ENCODE measurements at regions not wholly inside any gene's neighbourhood (a gene's known extent, or its start where the extent isn't known, plus 50 kb on each side); places are given as distances from the start of the nearest gene placed in this dataset.
A peak's percentile ranks its signal among the peaks of the same experiment; 100 is the strongest.

- no peaks in the 10 kb centered on the region for H3K27me3 ChIP-seq
- DNase-seq = peak in 1 of 2 donors; percentile 34
- peaks cover 0 to 7% (median 0%) of the 10 kb centered on the region in 4 donors for H3K9me3 ChIP-seq
- no peaks in the 10 kb centered on the region for H3K4me1 ChIP-seq
- intact Hi-C loops (cut with DNase I; ENCODE audit: low total_unique reads) = no loop called here
- TF ChIP-seq POLR2A (IDR thresholded peaks at IDR 0.05) (no peak), POLR2AphosphoS5 (IDR thresholded peaks at IDR 0.05) (no peak), CTCF (IDR thresholded peaks at IDR 0.05) (no peak), EP300 (IDR thresholded peaks at IDR 0.05) (no peak)
- no peak overlapping the region for H3K27ac ChIP-seq
- H3K36me3 ChIP-seq = no peaks in the 10 kb centered on the region
- no peak overlapping the region for H3K4me3 ChIP-seq
Observed at GRCh38 chr10:126731610-126731990, 61.1 kb upstream of the C10orf90 start.

- H3K4me1 ChIP-seq = no peaks in the 10 kb centered on the region
- no peaks in the 10 kb centered on the region for H3K27me3 ChIP-seq
- no peak for TF ChIP-seq CTCF (IDR thresholded peaks at IDR 0.05)
- TF ChIP-seq POLR2A (IDR thresholded peaks at IDR 0.05) = no peak
- TF ChIP-seq POLR2AphosphoS5 (IDR thresholded peaks at IDR 0.05) = no peak
- no peak for TF ChIP-seq EP300 (IDR thresholded peaks at IDR 0.05)
- intact Hi-C loops (cut with DNase I; ENCODE audit: low total_unique reads) = no loop called here
- peaks cover 0 to 7% (median 0%) of the 10 kb centered on the region in 4 donors for H3K9me3 ChIP-seq
- no peaks in the 10 kb centered on the region for H3K36me3 ChIP-seq
- WGBS, 5 donors = 54 to 73% (median 61%) methylated on average over 4 to 5 of the region's 5 CpGs
- H3K27ac ChIP-seq = no peak overlapping the region
- no peak overlapping the region for H3K4me3 ChIP-seq
- no peak for DNase-seq
Observed at GRCh38 chr10:126732308-126732707, 61.8 kb upstream of the C10orf90 start.

GRCh38 chr10:126732868-126733267 lies 62.4 kb upstream of the C10orf90 start:
- intact Hi-C loops (cut with DNase I; ENCODE audit: low total_unique reads) = no loop called here
- peak in 1 of 2 donors; percentile 20 for DNase-seq
- Histone ChIP-seq H3K4me1 (no peaks in the 10 kb centered on the region), H3K36me3 (no peaks in the 10 kb centered on the region), H3K27ac (no peak overlapping the region), H3K27me3 (no peaks in the 10 kb centered on the region), H3K4me3 (no peak overlapping the region), H3K9me3 (peaks cover 0 to 2% (median 0%) of the 10 kb centered on the region in 4 donors)
- TF ChIP-seq CTCF (IDR thresholded peaks at IDR 0.05) = no peak
- TF ChIP-seq POLR2A (IDR thresholded peaks at IDR 0.05) = no peak
- no peak for TF ChIP-seq POLR2AphosphoS5 (IDR thresholded peaks at IDR 0.05)
- TF ChIP-seq EP300 (IDR thresholded peaks at IDR 0.05) = no peak
- WGBS, 5 donors = 68 to 77% (median 74%) methylated on average over 5 of the region's 5 CpGs

DNA sequence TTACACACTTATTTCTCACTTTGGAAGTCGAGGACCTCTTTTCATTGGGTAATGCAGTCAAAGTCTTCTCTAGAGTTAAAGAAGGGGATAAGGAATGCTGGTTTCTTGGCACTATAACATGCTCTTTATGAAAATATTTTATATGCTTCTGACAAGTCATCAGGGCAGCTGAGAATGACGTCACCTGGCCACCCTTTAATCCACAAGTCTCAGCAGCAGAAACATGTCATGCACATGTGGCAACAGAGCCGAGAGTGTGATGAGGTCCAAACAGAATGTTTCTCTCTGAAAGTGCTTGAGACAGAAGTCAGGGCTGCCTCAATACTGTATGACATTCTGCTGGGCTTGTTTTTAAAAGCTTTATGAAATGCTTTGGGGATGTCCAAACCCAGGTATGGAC lies 63.5 kb upstream of the C10orf90 start:
- Histone ChIP-seq H3K4me1 (no peaks in the 10 kb centered on the region), H3K27ac (no peak overlapping the region), H3K4me3 (no peak overlapping the region), H3K27me3 (no peaks in the 10 kb centered on the region), H3K9me3 (no peaks in the 10 kb centered on the region), H3K36me3 (no peaks in the 10 kb centered on the region)
- WGBS, 5 donors = 32 to 58% (median 45%) methylated on average over 3 of the region's 3 CpGs
- intact Hi-C loops (cut with DNase I; ENCODE audit: low total_unique reads) = no loop called here
- DNase-seq = peak in 1 of 2 donors; percentile 22
- TF ChIP-seq EP300 (IDR thresholded peaks at IDR 0.05) (no peak), CTCF (IDR thresholded peaks at IDR 0.05) (no peak), POLR2A (IDR thresholded peaks at IDR 0.05) (no peak), POLR2AphosphoS5 (IDR thresholded peaks at IDR 0.05) (no peak)
